T-helper 2 cell treated with Interferon-gamma antibody and Interleukin-4, amounts not matched to agents 5 μg/mL and 100 μg/mL, for 36 hours (primary cell): ENCODE measurements at regions not wholly inside any gene's neighbourhood (a gene's known extent, or its start where the extent isn't known, plus 50 kb on each side); places are given as distances from the start of the nearest gene placed in this dataset.
"Not testable (repeated sequence)": the region's sequence is repeated elsewhere in the genome, so short reads cannot be mapped to it uniquely, and the experiment has no call there.

Experiments
- DNase-seq: peaks from one replicate; pipeline ENCODE4 v3.0.0; 2021; ENCODE audit warnings: low spot score
- H3K27ac Mint-ChIP-seq: one replicate; pipeline ENCODE4 v1.8.0; 2021; ENCODE audit warnings: mild to moderate bottlenecking, mixed read lengths
- H3K27me3 Mint-ChIP-seq: one replicate; pipeline ENCODE4 v1.8.0; 2021; ENCODE audit warnings: low read depth, mixed read lengths
- H3K36me3 Mint-ChIP-seq: one replicate; pipeline ENCODE4 v1.8.0; 2021; ENCODE audit warnings: low read depth, mixed read lengths
- H3K4me1 Mint-ChIP-seq: one replicate; pipeline ENCODE4 v1.8.0; 2021; ENCODE audit warnings: low read depth, mixed read lengths
- H3K4me3 Mint-ChIP-seq: one replicate; pipeline ENCODE4 v1.8.0; 2022; ENCODE audit warnings: mild to moderate bottlenecking, moderate library complexity, mixed read lengths
- H3K9me3 Mint-ChIP-seq: one replicate; pipeline ENCODE4 v1.8.0; 2021; ENCODE audit warnings: mixed read lengths

DNA sequence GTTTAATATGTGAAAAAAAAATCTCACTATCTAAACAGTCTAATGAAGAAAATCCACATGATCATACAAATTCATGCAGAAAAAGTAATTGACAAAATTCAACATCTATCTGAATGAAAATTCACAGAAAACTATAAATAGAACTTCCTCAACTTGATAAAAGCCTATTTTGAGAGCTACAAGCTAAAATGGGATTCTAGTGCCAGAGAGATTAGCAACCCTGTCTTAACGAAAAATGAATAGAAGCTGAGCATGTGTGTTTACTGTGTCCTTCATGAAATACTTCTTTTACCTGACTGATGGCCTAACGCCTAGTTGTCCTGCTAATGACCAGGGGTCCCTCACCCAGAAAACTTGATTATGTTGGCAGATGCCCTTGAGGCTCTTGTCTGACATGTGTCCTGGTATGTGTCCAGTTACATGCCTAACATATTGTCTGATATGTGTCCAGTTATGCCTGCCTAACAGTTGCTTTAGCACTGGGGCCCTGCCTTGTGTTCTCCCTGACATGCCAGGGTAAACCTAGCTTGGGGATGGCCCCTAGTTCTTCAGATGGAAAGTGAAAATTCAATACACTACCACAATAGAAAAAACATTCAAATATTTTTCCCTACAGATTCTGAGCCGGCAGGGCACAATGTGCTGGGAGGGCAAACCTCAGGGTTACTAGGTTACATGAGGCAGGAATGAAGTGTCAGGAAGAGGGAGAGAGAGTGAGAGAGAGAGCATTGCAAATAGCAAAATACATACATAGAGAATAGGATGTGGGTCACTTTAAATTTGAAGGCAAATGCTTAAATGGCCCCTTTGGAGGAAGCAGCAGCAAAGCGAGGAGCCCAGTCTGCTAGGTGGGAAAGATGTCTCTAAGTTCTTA lies 834.0 kb downstream of the CDH11 start:
- DNase-seq, result no peak
- Mint-ChIP-seq H3K9me3 (peaks cover 36% of the 10 kb centered on the region), H3K4me1 (no peaks in the 10 kb centered on the region), H3K27ac (no peak overlapping the region), H3K36me3 (no peaks in the 10 kb centered on the region), H3K27me3 (no peaks in the 10 kb centered on the region), H3K4me3 (no peak overlapping the region)

DNA sequence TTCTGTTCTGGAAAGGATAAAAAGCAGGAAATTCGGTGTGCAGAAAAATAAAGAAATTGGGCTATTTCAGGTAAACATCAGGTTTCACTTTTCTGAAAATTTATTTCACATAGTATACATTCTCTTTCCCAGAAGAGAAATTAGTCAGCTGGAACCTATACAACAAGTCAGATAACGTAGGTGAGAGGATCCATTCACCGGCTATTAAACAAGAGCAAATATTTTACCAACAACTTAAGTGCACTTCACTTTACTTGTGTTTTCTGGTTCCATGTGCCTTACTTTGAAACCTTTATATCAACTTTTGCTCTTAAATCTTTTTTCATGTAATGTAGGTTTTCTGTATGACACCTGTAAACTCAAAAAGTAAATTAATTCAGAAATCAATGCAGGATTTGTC lies 839.7 kb downstream of the CDH11 start:
- H3K9me3 Mint-ChIP-seq, result peaks cover 28% of the 10 kb centered on the region
- H3K4me3 Mint-ChIP-seq, result no peak overlapping the region
- H3K4me1 Mint-ChIP-seq, result no peaks in the 10 kb centered on the region
- DNase-seq, result no peak
- H3K36me3 Mint-ChIP-seq, result no peaks in the 10 kb centered on the region
- H3K27me3 Mint-ChIP-seq, result no peaks in the 10 kb centered on the region
- no peak overlapping the region for H3K27ac Mint-ChIP-seq

DNA sequence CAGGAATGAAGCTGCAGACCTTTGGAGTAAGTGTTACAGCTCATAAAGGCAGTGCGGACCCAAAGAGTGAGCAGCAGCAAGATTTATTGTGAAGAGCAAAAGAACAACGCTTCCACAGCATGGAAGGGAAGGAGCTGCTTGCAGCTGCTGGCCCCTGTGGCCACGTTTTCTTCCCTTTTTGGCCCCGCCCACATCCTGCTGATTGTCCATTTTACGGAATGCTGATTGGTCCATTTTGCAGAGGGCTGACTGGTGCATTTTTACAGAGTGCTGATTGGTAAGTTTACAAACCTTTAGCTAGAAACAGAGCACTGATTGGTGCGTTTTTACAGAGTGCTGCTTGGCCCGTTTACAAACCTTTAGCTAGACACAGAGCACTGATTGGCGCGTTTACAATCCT lies 841.5 kb downstream of the CDH11 start:
- Mint-ChIP-seq H3K27me3 (no peaks in the 10 kb centered on the region), H3K4me3 (no peak overlapping the region), H3K4me1 (no peaks in the 10 kb centered on the region), H3K36me3 (no peaks in the 10 kb centered on the region), H3K27ac (no peak overlapping the region), H3K9me3 (peaks cover 41% of the 10 kb centered on the region)
- no peak for DNase-seq

DNA sequence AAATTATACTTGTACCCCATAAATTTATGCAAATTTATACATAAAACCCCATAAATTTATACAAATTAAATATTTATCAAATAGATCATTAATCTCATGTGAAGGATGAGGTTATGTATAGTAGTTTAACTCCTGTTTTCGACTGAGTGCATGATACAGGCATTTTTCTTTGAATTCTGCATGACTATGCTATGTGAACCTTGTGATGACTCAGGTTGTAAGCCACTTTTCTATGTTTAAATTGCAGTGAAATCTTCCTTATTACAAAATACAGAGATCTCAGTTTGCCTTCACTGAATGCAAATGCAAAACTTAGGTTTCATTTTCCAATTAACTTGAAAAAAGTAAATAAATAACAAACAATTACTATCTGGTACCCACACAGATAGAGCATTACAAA lies 843.7 kb downstream of the CDH11 start:
- Mint-ChIP-seq H3K4me1 (no peaks in the 10 kb centered on the region), H3K4me3 (no peak overlapping the region), H3K9me3 (peaks cover 38% of the 10 kb centered on the region), H3K27ac (no peak overlapping the region), H3K27me3 (no peaks in the 10 kb centered on the region), H3K36me3 (no peaks in the 10 kb centered on the region)
- DNase-seq, result no peak

DNA sequence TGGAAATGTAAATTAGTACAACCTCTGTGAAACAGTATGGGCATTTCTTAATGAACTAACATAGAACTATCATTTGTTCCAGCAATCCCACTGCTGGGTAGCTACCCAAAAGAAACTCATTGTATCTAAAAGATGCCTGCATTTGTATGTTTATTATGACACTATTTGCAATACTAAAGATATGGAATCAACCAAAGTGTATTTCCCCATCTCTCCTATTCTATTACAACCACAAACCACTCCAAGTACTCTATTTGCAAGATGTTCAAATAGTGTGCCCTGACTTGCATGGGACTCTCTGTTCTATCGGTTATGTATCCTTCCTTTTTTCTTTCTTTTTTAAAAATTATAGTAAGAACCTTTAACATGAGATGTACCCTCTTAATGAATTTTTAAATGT lies 845.2 kb downstream of the CDH11 start:
- Mint-ChIP-seq H3K4me3 (no peak overlapping the region), H3K27me3 (no peaks in the 10 kb centered on the region), H3K4me1 (no peaks in the 10 kb centered on the region), H3K27ac (no peak overlapping the region), H3K36me3 (no peaks in the 10 kb centered on the region), H3K9me3 (peaks cover 50% of the 10 kb centered on the region)
- DNase-seq, result no peak

DNA sequence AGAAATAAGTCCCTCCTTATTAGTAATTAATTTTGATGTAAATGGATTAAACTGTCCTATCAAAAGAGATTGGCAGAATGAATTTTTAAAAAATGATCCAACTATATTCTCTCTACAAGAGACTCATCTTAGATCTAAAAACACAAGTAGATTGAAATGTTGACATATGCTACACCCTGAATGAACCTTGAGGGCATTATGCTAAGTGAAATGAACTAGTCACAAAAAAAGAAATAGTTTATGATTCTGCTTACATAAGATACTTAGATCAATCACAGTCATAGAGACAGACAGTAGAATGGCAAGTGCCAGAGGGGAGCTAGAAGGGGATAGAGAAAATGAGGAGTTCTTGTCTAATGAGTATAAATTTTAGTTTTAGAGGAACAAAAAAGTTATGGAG lies 849.8 kb downstream of the CDH11 start:
- Mint-ChIP-seq H3K4me3 (no peak overlapping the region), H3K36me3 (no peaks in the 10 kb centered on the region), H3K4me1 (no peaks in the 10 kb centered on the region), H3K9me3 (peaks cover 60% of the 10 kb centered on the region), H3K27ac (no peak overlapping the region), H3K27me3 (no peaks in the 10 kb centered on the region)
- DNase-seq, result no peak

DNA sequence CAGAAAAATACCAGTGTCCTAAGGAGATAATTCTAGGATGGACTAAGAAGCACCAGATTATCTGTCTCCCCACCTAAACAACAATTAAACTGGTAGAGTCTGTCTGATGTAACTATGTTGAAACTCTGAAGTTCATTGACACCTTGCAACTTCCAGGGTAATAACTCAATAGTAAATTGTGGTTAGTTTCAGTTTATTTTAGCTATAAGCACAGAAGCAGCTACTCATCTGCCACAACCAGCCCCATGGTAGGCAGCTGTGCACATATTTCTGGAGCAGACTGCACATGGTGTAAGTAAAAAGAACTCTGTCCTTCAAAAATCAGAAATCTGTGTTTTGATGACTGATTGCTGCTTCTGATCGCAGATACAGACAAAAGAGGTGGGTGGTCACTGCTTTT lies 852.1 kb downstream of the CDH11 start:
- H3K4me3 Mint-ChIP-seq, result no peak overlapping the region
- no peak overlapping the region for H3K27ac Mint-ChIP-seq
- H3K9me3 Mint-ChIP-seq, result peaks cover 48% of the 10 kb centered on the region
- no peaks in the 10 kb centered on the region for H3K4me1 Mint-ChIP-seq
- DNase-seq, result no peak
- H3K36me3 Mint-ChIP-seq, result no peaks in the 10 kb centered on the region
- no peaks in the 10 kb centered on the region for H3K27me3 Mint-ChIP-seq

DNA sequence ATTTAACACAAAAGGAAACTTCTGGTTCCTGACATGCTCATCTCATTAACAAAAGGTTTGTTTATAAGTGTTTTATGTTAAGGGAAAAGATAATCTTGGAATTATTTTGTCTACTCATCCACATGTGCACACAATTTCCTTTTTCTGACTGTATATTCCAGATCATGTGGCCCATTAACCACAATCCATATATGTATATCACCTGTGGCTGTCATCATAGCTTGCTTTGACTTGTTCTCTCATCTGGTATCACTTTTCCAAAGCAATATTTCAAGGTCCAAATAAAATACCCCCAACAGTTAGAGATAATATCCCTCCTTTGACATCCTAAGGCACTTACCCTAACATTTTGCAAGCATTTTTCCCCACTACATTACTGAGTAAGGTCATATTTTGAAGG lies 856.1 kb downstream of the CDH11 start:
- no peak for DNase-seq
- Mint-ChIP-seq H3K27ac (no peak overlapping the region), H3K4me1 (no peaks in the 10 kb centered on the region), H3K27me3 (no peaks in the 10 kb centered on the region), H3K4me3 (no peak overlapping the region), H3K9me3 (peaks cover 62% of the 10 kb centered on the region), H3K36me3 (no peaks in the 10 kb centered on the region)

DNA sequence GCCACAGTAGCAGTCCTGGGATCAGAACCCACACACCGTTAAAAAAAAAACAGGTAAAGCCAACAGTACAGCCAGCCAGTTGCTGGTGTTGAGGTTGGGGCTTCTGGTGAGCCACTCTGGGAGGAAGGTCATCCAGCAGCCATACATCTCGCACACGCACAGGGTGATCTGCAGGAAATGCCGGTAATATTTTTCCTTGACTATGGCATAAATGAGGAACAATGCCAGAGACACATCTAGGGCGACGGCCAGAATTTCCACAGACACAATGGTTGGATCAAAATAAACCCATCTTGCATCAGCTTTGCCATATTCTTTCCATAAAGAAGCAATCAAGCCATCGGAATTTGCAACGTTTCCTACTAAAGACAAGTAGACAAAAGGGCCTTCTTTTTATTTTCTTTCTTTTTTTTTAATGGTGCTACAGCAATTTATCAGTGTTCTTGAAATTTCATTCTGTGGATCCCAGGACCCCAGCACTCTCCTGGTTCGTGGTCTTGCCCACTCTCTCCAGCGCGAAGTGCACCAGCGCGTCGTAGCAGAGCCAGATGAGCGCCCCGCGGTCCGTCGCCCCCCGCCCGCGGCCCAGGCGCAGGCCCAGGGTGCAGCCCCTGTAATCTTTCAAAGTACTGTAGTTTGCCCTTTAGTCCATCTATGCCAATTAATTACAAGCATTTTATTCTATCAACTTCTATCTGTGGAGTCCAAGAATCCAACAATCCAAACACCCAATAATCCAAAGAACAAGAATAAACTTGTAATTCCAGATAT lies 861.0 kb downstream of the CDH11 start:
- H3K27ac Mint-ChIP-seq, H3K4me1 Mint-ChIP-seq, H3K4me3 Mint-ChIP-seq, H3K27me3 Mint-ChIP-seq, H3K36me3 Mint-ChIP-seq, DNase-seq: not testable (repeated sequence)
- H3K9me3 Mint-ChIP-seq, result peaks cover 67% of the 10 kb centered on the region

DNA sequence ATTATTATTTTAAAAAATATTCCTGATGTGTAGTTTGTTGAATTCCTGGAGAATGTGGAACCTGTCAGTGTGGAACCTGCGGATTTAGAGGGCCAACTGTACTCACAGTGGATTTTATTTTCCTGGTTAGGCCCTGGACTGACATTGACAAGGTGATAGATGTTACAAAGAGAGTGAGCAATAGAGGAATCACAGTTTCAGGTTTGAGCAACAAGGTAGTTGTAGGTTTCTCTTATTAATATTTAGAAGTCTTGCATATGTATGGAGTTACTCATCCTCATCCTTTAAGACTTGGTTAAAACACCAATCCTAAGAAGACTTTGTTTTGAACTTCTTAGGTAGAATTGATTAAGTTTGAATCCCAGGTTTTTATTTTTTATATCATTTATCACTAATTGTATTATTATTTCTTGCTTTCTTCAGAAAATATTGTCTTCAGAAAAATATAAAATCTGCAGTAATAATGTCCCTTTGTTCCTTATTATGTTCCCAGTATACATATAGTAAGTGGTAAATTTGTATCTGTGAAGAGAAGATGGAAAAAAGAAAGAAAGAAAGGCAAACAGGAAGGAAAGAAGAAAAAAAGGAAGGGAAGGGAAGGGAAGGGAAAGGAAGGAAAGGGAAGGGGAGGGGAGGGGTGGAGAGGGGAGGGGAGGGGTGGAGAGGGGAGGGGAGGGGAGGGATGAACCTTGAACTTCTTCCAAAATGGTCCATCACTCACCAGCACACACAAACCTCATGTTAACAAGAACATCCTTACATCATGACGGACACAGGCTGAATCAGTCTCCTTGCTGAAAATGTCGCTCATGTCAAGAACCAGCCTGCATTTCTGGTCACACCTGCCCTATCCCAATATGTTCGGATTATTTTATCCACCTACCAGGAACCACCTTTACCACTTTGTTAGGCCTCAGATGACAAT lies 867.2 kb downstream of the CDH11 start:
- H3K9me3 Mint-ChIP-seq, result peaks cover 57% of the 10 kb centered on the region
- no peaks in the 10 kb centered on the region for H3K27me3 Mint-ChIP-seq
- no peaks in the 10 kb centered on the region for H3K4me1 Mint-ChIP-seq
- no peak overlapping the region for H3K27ac Mint-ChIP-seq
- H3K36me3 Mint-ChIP-seq, result no peaks in the 10 kb centered on the region
- no peak overlapping the region for H3K4me3 Mint-ChIP-seq
- DNase-seq, result no peak

DNA sequence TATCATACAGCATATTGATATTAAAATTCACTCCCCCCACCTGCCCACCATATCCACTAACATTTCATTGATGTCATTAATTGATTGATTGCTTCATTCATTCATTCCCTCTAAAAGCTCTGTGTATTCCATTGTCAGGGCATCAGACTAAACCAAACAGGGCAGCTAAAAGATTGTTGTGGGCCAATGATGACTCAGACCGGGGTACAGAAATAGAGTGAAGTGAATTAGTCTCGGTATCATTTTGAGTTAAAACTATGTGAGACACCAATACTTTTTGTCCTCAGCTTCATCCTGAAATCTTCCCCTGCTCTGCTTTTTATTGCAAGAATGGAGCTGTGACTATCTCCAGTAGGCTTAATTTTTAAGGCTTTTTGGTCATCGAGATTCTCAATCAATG lies 868.3 kb downstream of the CDH11 start:
- Mint-ChIP-seq H3K4me1 (no peaks in the 10 kb centered on the region), H3K27ac (no peak overlapping the region), H3K27me3 (no peaks in the 10 kb centered on the region), H3K9me3 (peaks cover 56% of the 10 kb centered on the region), H3K36me3 (no peaks in the 10 kb centered on the region), H3K4me3 (no peak overlapping the region)
- DNase-seq, result no peak

DNA sequence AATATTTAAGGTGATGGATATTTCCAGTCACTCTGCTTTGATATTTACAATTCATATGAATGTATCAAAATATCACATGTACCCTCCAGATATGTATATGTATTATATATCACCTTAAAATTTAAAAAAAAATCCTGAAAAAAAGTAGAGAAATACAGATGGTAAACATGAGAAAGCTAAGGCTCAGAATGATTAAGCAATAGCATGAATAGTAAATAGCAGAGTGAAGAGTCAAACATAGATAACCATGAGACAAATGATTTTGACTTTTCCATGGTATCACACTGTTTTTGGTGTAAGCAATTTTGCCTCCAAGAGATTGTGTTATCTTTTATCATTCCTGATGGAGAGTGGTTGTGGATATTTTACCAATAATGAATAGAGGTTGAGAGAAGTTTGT lies 868.8 kb downstream of the CDH11 start:
- no peak for DNase-seq
- no peak overlapping the region for H3K27ac Mint-ChIP-seq
- no peaks in the 10 kb centered on the region for H3K4me1 Mint-ChIP-seq
- H3K9me3 Mint-ChIP-seq, result peaks cover 53% of the 10 kb centered on the region
- no peaks in the 10 kb centered on the region for H3K36me3 Mint-ChIP-seq
- no peaks in the 10 kb centered on the region for H3K27me3 Mint-ChIP-seq
- no peak overlapping the region for H3K4me3 Mint-ChIP-seq

DNA sequence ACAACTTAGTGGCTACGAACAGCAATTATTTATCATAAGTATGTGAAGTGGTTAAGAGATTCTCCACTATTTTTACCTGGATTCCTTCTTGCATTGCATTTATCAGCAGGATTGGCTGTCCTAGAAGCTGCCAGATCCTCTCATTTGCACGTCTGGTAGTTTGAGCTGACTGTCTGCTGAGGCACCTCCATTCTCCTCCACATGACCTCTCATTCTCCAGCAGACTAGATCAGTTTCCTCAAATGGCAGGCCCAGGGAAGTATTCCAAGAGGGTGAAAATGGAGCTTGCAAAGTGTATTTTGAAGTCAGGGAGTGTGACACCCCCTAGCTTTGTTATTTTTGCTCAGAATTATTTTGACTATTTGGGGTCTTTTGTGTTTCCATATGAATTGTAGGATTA lies 870.1 kb downstream of the CDH11 start:
- DNase-seq, result no peak

DNA sequence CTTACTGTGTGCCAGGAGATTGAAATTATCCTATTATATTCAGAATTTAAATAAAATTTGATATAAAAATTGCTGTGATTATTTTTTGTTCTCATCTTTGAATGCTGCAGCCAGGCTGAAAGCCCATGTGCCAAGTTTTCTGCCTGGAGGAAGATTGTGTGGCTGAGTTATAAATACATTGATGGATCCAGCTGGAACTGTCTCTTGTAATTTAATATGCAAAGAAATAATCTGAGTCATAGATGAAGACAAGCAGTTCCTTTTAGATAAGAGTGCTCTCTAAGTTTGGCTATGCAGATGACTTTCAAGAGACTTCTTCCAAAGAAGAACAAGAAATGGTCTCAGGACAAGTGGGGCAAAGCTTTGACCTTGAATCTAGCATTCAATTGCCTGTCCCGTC lies 871.0 kb downstream of the CDH11 start:
- no peak for DNase-seq
- Mint-ChIP-seq H3K27ac (no peak overlapping the region), H3K9me3 (peaks cover 45% of the 10 kb centered on the region), H3K27me3 (no peaks in the 10 kb centered on the region), H3K4me3 (no peak overlapping the region), H3K4me1 (no peaks in the 10 kb centered on the region), H3K36me3 (no peaks in the 10 kb centered on the region)

More for the DNA sequence above, 870.1 kb downstream of the CDH11 start:
- Mint-ChIP-seq H3K9me3 (peaks cover 44% of the 10 kb centered on the region), H3K27me3 (no peaks in the 10 kb centered on the region), H3K36me3 (no peaks in the 10 kb centered on the region), H3K4me1 (no peaks in the 10 kb centered on the region), H3K27ac (no peak overlapping the region), H3K4me3 (no peak overlapping the region)
